ENCODE measurements at regions not wholly inside any gene's neighbourhood (a gene's known extent, or its start where the extent isn't known, plus 50 kb on each side); places are given as distances from the start of the nearest gene placed in this dataset.

- DNase-seq, result no peak
These were observed 1103.3 kb upstream of the B3GALT2 start for GRCh38 chr1:194289569-194290266.

DNA sequence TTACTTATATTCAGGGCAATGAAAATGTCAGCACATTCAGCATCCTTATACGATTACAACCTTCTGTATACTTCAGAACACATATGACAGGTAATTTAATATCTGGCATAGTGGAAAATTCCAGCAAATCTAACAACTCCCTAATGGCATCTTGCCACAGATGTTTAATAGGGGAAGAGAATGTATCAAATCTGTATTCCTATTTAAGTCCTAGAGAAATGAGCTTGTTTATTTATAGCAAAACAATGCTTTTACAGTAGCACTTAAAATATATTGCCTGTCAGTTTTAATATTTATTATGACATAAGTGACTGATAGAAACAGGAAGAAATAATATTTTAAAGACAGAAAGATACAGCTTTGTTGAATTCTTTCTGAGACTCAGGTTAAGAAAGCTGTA lies 1101.8 kb upstream of the B3GALT2 start:
- DNase-seq, result no peak

GRCh38 chr1:194281376-194281775 lies 1095.0 kb upstream of the B3GALT2 start:
- DNase-seq, result no peak

GRCh38 chr1:194280463-194280862 lies 1094.0 kb upstream of the B3GALT2 start:
- no peak for DNase-seq

GRCh38 chr1:194279975-194280374 lies 1093.6 kb upstream of the B3GALT2 start:
- no peak for DNase-seq

DNA sequence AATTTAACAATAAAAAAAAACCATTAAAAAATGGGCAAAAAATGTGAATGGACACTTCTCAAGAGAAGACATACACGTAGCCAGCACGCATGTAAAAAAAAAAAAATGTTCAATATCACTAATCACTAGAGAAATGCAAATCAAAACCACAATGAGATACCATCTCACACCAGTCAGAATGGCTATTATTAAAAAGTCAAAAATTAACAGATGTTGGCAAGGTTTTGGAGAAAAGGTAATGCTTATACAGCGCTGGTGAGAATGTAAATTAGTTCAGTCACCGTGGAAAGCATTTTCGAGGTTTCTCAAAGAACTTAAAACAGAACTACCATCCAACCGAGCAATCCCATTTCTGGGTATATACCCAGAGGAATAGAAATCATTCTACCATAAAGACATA lies 1091.5 kb upstream of the B3GALT2 start:
- DNase-seq, result no peak

DNA sequence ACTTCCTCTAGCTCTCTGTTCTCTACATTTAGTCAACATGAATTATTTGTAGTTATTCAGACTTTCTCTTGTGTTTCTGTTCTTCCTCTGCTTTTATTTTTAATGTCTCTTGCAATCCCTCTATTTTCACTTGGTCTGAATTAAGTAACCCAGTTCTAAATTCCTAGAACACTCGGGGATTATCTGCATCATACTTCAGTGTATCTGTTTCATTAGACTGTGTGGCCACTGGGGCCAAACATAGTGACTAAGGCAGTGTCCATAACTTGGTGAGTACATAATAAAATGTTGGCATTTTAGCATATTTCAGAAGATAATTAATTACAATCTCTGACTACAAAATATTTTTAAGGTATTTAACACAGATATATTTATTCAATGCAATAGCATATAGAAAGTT lies 1087.2 kb upstream of the B3GALT2 start:
- DNase-seq, result no peak

GRCh38 chr1:194268839-194269238 lies 1082.4 kb upstream of the B3GALT2 start:
- no peak for DNase-seq

GRCh38 chr1:194267021-194267420 lies 1080.6 kb upstream of the B3GALT2 start:
- no peak for DNase-seq

DNA sequence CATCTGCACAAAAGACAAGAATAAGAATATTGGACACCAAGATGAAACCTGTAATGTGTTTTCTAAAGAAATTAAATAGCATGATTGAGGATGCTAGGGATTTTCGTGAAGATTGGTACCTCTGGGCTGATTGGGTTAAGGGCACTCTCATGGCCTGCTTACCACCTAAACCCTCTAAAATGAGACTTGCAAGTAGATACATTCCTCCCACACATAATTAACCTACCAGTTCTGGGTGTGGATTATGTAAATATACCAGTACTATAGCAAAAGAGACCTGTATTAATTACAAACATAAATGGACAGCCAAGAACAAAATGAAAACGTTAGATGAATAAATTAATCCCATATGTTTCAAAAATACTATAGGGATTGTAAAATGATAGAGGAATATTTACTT lies 1069.6 kb upstream of the B3GALT2 start:
- no peak for DNase-seq

- no peak for DNase-seq
These were observed 1065.8 kb upstream of the B3GALT2 start for GRCh38 chr1:194252199-194252598.

GRCh38 chr1:194241215-194241614 lies 1054.8 kb upstream of the B3GALT2 start:
- DNase-seq, result no peak

- no peak for DNase-seq
These were observed 1046.7 kb upstream of the B3GALT2 start for GRCh38 chr1:194233069-194233468.

- DNase-seq, result no peak
These were observed 1044.1 kb upstream of the B3GALT2 start for GRCh38 chr1:194230351-194231144.

GRCh38 chr1:194228427-194228826 lies 1042.0 kb upstream of the B3GALT2 start:
- DNase-seq, result no peak

- no peak for DNase-seq
These were observed 1040.7 kb upstream of the B3GALT2 start for GRCh38 chr1:194227161-194227560.

DNA sequence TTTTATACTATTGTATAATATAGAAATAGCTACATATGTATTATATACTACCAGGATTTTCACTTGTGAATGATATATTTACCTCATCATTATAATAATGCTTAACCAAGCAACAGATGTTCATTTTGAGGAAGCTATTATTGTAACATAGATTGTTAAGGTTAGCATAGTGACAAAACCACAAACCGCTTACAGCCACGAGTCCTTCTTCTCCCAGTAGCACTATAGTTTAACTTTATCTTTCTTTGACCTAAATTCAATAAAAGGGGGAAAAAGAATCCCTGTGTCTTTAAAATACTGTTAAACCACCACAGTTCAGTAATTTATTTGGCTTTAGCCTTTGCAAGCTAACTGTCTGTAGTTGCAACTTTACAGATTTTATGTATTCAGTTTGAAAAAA lies 1039.4 kb upstream of the B3GALT2 start:
- DNase-seq, result peak; percentile 19

DNA sequence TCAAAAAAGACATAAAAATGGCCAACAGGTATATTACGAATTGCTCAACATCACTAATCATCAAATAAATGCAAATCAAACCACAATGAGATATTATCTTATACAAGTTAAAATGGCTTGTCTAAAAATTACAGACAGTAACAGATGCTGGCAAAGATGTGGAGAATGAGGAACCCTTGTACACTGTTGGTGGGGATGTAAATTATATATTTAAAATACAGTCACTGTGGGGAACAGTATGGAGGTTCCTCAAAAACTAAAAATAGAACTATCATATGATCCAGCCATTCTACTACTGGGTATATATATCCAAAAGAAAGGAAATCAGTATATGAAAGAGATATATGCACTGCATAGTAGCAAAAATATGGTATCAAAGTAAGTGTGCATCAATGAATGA lies 1037.2 kb upstream of the B3GALT2 start:
- no peak for DNase-seq

GRCh38 chr1:194215448-194215847 lies 1029.0 kb upstream of the B3GALT2 start:
- DNase-seq, result no peak

- DNase-seq, result no peak
These were observed 1028.3 kb upstream of the B3GALT2 start for GRCh38 chr1:194214735-194215134.

GRCh38 chr1:194209920-194210319 lies 1023.5 kb upstream of the B3GALT2 start:
- DNase-seq, result no peak

GRCh38 chr1:194208674-194209073 lies 1022.3 kb upstream of the B3GALT2 start:
- no peak for DNase-seq

DNA sequence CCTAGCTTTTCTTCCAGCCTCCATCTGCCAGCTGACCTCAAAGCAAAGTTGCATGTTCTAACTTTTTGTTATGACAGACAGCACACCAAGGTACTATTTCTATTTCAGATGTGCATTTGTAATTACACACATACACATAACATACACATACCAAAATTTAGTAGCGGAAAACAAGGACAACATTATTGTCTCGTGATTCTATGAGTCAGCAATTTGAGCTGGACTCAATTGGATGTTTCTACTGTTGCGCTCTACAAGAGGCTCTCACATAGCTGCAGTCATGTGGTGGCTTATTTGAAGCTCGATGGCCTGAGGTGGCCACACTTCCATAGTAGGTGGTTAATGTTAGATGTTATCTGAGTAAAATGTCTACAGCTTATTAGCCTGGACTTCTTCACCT lies 1010.1 kb upstream of the B3GALT2 start:
- no peak for DNase-seq

DNA sequence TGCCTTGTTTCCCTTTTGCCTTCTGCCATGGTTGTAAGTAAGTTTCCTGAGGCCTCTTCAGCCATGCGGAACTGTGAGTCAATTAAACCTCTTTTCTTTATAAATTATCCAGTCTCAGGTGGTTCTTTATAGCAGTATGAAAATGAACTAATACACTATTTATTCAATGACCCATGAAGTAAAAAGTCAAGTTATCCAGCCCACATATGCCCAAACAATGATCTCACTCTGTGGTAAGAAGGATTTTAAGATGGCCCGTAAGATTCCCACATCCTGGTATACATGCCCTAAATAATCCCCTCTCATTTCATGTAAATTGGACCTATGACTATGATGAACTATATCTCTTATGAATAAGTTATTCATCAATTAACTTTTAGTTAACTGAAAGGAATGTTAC lies 1008.3 kb upstream of the B3GALT2 start:
- DNase-seq, result no peak

DNA sequence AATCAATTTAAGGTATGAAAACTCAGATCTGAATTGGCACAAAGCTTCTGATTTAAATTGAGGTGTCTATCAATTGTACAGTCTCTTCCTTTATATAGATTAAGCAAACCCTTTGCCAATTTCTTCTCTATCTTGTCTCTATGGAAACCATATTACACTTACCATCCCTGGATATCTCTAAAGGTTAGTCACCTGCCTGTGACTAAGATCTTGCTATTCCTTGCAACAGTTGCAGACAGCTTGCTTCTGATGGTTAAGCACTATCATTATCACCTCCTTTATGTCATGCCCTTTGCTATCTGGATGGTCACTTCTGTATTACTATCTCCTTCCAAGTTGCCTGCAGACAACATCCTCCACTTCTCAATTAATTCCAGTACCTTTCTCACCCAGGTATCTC lies 998.6 kb upstream of the B3GALT2 start:
- no peak for DNase-seq
